ENCODE measurements at regions not wholly inside any gene's neighbourhood (a gene's known extent, or its start where the extent isn't known, plus 50 kb on each side); places are given as distances from the start of the nearest gene placed in this dataset.
"Not testable (repeated sequence)": the region's sequence is repeated elsewhere in the genome, so short reads cannot be mapped to it uniquely, and the experiment has no call there.

DNA sequence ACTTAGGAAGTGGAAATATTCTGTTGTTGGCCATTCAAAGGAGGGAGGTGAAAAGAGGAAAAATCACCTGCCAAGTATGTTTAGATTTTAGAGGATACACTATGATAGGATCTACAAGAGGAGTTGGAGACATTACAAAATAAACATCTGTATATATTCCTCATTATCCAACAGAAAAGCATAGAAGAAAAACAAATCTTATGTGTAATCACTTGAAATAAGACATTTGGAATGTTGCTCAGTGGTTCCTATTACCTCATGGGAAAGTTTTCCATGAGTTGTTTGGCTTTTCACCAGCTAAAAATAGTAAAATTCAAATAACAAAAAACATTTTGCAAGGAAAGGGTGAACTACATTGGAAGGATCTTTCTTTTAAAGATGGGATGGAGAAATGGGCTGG, 76.7 kb upstream of the CARMIL1 start:
- intact Hi-C loops (cut with DNase I, micrococcal nuclease), result no loop called here
- Mint-ChIP-seq H3K27me3 (peaks cover 10% of the 10 kb centered on the region), H3K4me1 (no peaks in the 10 kb centered on the region), H3K36me3 (ENCODE audit: low read depth) (peaks cover 2% of the 10 kb centered on the region), H3K4me3 (no peak overlapping the region), H3K9me3 (ENCODE audit: low read depth) (peaks cover 7% of the 10 kb centered on the region), H3K27ac (no peak overlapping the region)
- ChIA-PET POLR2A (no interaction called here), CTCF (no interaction called here)
- ATAC-seq (no peak), DNase-seq (no peak)

GRCh38 chr6:25205629-25206028, 73.5 kb upstream of the CARMIL1 start:
- H3K4me3 Mint-ChIP-seq, result no peak overlapping the region
- no peak overlapping the region for H3K27ac Mint-ChIP-seq
- CTCF ChIA-PET, result interaction anchor here (1.7 kb wide), 1 partner anchor 18 kb away, joined by 4 read pairs; no protein-coding TSS in a partner anchor
- no peak for DNase-seq
- H3K27me3 Mint-ChIP-seq, result peaks cover 18% of the 10 kb centered on the region
- peaks cover 3% of the 10 kb centered on the region for H3K36me3 Mint-ChIP-seq (ENCODE audit: low read depth)
- POLR2A ChIA-PET, result no interaction called here
- H3K9me3 Mint-ChIP-seq (ENCODE audit: low read depth), result peaks cover 15% of the 10 kb centered on the region
- intact Hi-C loops (cut with DNase I, micrococcal nuclease), result no loop called here
- no peaks in the 10 kb centered on the region for H3K4me1 Mint-ChIP-seq
- no peak for ATAC-seq

GRCh38 chr6:25207453-25208155, 71.6 kb upstream of the CARMIL1 start:
- peaks cover 18% of the 10 kb centered on the region for H3K27me3 Mint-ChIP-seq
- POLR2A ChIA-PET; ATAC-seq; CTCF ChIA-PET; H3K27ac Mint-ChIP-seq; H3K4me1 Mint-ChIP-seq; intact Hi-C loops (cut with DNase I, micrococcal nuclease); H3K36me3 Mint-ChIP-seq (ENCODE audit: low read depth); H3K4me3 Mint-ChIP-seq; DNase-seq: not testable (repeated sequence)
- H3K9me3 Mint-ChIP-seq (ENCODE audit: low read depth), result peaks cover 15% of the 10 kb centered on the region

DNA sequence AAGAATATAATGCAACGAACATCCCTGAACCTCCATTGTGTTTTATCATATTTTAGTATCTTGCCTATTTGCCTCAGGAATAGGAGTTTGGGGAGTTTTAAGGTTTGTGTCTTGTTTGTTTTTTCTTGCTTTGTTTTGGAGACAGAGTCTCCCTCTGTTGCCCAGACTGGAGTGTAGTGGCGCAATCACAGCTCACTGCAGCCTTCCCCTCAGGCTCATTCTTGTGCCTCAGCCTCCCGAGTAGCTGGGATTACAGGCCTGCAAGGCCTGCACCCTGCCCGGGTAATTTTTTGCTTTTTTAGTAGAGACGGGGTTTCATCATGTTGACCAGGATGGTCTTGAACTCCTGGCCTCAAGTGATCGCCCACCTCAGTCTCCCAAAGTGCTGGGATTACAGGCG, 63.3 kb upstream of the CARMIL1 start:
- Mint-ChIP-seq H3K9me3 (ENCODE audit: low read depth) (no peaks in the 10 kb centered on the region), H3K27me3 (no peaks in the 10 kb centered on the region), H3K4me1 (no peaks in the 10 kb centered on the region), H3K27ac (no peak overlapping the region), H3K36me3 (ENCODE audit: low read depth) (no peaks in the 10 kb centered on the region), H3K4me3 (no peak overlapping the region)
- ATAC-seq (no peak), DNase-seq (no peak)
- POLR2A ChIA-PET, result no interaction called here
- intact Hi-C loops (cut with DNase I, micrococcal nuclease), result no loop called here
- CTCF ChIA-PET, result interaction anchor here (0.5 to 1.4 kb wide), 2 partner anchors 42 to 341 kb away, joined by 3 to 4 read pairs; no protein-coding TSS in a partner anchor

- no peak overlapping the region for H3K4me3 Mint-ChIP-seq
- ChIA-PET POLR2A (no interaction called here), CTCF (interaction anchor here (1.1 to 1.3 kb wide), 3 partner anchors 48 to 339 kb away, joined by 3 read pairs; no protein-coding TSS in a partner anchor)
- no peak overlapping the region for H3K27ac Mint-ChIP-seq
- no peaks in the 10 kb centered on the region for H3K4me1 Mint-ChIP-seq
- ATAC-seq, result no peak
- intact Hi-C loops (cut with DNase I, micrococcal nuclease), result no loop called here
- no peaks in the 10 kb centered on the region for H3K36me3 Mint-ChIP-seq (ENCODE audit: low read depth)
- no peaks in the 10 kb centered on the region for H3K9me3 Mint-ChIP-seq (ENCODE audit: low read depth)
- no peak for DNase-seq
- H3K27me3 Mint-ChIP-seq, result no peaks in the 10 kb centered on the region
These were observed 61.9 kb upstream of the CARMIL1 start for GRCh38 chr6:25217302-25217701.

- H3K4me3 Mint-ChIP-seq, result no peak overlapping the region
- DNase-seq (no peak), ATAC-seq (no peak)
- CTCF ChIA-PET, result interaction anchor here (1.2 to 1.5 kb wide), 3 partner anchors 48 to 384 kb away, joined by 3 to 5 read pairs (median 3); no protein-coding TSS in a partner anchor
- no peaks in the 10 kb centered on the region for H3K9me3 Mint-ChIP-seq (ENCODE audit: low read depth)
- intact Hi-C loops (cut with DNase I, micrococcal nuclease), result no loop called here
- H3K36me3 Mint-ChIP-seq (ENCODE audit: low read depth), result no peaks in the 10 kb centered on the region
- POLR2A ChIA-PET, result no interaction called here
- no peaks in the 10 kb centered on the region for H3K27me3 Mint-ChIP-seq
- no peaks in the 10 kb centered on the region for H3K4me1 Mint-ChIP-seq
- H3K27ac Mint-ChIP-seq, result no peak overlapping the region
These were observed 61.3 kb upstream of the CARMIL1 start for GRCh38 chr6:25217829-25218228.

GRCh38 chr6:25218346-25218745, 60.8 kb upstream of the CARMIL1 start:
- H3K27ac Mint-ChIP-seq, result no peak overlapping the region
- DNase-seq (no peak), ATAC-seq (no peak)
- intact Hi-C loops (cut with DNase I, micrococcal nuclease), result no loop called here
- H3K4me1 Mint-ChIP-seq, result no peaks in the 10 kb centered on the region
- H3K9me3 Mint-ChIP-seq (ENCODE audit: low read depth), result no peaks in the 10 kb centered on the region
- H3K36me3 Mint-ChIP-seq (ENCODE audit: low read depth), result no peaks in the 10 kb centered on the region
- ChIA-PET POLR2A (no interaction called here), CTCF (interaction anchor here (1.2 to 1.5 kb wide), 3 partner anchors 47 to 384 kb away, joined by 3 to 5 read pairs (median 3); no protein-coding TSS in a partner anchor)
- no peak overlapping the region for H3K4me3 Mint-ChIP-seq
- H3K27me3 Mint-ChIP-seq, result no peaks in the 10 kb centered on the region

DNA sequence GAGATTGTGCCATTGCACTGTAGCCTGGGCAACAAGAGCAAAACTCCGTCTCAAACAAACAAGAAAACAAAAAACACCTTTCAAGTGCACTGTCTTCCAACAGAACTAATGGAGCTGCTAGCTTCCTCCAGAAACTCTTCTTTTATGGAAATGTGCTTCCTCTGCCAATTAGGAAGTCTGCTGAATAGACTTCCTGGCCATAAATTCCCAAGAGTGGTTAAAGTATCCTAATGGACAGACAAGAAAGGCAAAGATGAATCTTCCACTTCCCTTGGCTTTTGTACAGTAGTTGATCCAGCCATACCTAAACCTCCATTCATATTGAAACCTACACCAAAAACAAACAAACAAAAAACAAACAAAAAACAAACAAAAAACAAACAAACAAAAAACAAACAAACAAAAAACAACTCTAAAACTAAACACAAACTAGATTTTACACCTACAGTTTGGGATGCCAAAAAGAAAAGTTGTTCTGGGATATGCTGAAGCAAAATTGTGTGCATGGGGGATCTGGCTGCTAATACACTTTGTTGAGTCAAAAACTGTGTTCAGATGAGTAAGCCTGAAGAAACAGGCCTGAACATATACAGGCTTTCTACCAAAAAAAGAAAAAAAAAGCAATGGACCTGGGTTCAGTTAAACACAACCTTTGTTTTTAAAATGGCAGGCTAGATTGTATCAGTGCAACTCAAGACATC, 59.8 kb upstream of the CARMIL1 start:
- peaks cover 8% of the 10 kb centered on the region for H3K27me3 Mint-ChIP-seq
- no peak for ATAC-seq
- peaks cover 9% of the 10 kb centered on the region for H3K4me1 Mint-ChIP-seq
- POLR2A ChIA-PET, result no interaction called here
- intact Hi-C loops (cut with DNase I, micrococcal nuclease), result no loop called here
- H3K36me3 Mint-ChIP-seq (ENCODE audit: low read depth), result no peaks in the 10 kb centered on the region
- no peak overlapping the region for H3K4me3 Mint-ChIP-seq
- CTCF ChIA-PET, result interaction anchor here (1.1 to 3.1 kb wide), 5 partner anchors 8 to 383 kb away, joined by 3 to 12 read pairs (median 5); no protein-coding TSS in a partner anchor
- H3K9me3 Mint-ChIP-seq (ENCODE audit: low read depth), result no peaks in the 10 kb centered on the region
- DNase-seq, result no peak
- no peak overlapping the region for H3K27ac Mint-ChIP-seq

DNA sequence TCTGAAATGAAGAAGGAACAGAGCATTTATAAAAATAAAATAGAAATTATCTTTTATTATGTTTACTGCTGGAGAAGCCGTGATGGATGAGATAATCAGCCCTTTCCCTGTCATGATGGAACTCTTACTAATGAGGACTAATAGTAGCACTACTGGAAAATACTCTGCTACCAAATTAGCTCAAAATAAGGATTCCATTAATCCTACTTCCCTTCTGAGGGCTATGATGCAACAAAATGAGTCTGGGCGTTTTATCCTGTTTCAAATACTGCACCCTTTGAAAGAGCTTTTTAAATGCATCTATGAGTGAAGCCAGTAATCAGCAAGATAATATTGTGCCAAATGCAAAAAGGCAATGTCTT, 59.3 kb upstream of the CARMIL1 start:
- POLR2A ChIA-PET, result no interaction called here
- no peak for DNase-seq

GRCh38 chr6:25220857-25221256, 58.3 kb upstream of the CARMIL1 start:
- peaks cover 10% of the 10 kb centered on the region for H3K27me3 Mint-ChIP-seq
- no peaks in the 10 kb centered on the region for H3K36me3 Mint-ChIP-seq (ENCODE audit: low read depth)
- ATAC-seq, result no peak
- H3K4me1 Mint-ChIP-seq, result peaks cover 9% of the 10 kb centered on the region
- intact Hi-C loops (cut with DNase I, micrococcal nuclease), result loop anchor here in 1 of 2 experiments (5.0 kb wide), 1 partner anchor 496 kb away; no protein-coding TSS in a partner anchor
- POLR2A ChIA-PET, result no interaction called here
- CTCF ChIA-PET, result interaction anchor here (0.5 to 3.1 kb wide), 7 partner anchors 10 to 658 kb away, joined by 3 to 12 read pairs (median 5); no protein-coding TSS in a partner anchor
- no peak overlapping the region for H3K4me3 Mint-ChIP-seq
- H3K9me3 Mint-ChIP-seq (ENCODE audit: low read depth), result no peaks in the 10 kb centered on the region
- no peak for DNase-seq
- H3K27ac Mint-ChIP-seq, result no peak overlapping the region

More for the DNA sequence above, 59.3 kb upstream of the CARMIL1 start:
- ATAC-seq, result no peak
- intact Hi-C loops (cut with DNase I, micrococcal nuclease), result loop anchor here in 1 of 2 experiments (5.0 kb wide), 1 partner anchor 497 kb away; no protein-coding TSS in a partner anchor
- peaks cover 9% of the 10 kb centered on the region for H3K4me1 Mint-ChIP-seq
- H3K36me3 Mint-ChIP-seq (ENCODE audit: low read depth), result no peaks in the 10 kb centered on the region
- H3K27ac Mint-ChIP-seq, result no peak overlapping the region
- CTCF ChIA-PET, result interaction anchor here (1.1 to 3.1 kb wide), 4 partner anchors 9 to 367 kb away, joined by 3 to 12 read pairs (median 5); no protein-coding TSS in a partner anchor
- peaks cover 8% of the 10 kb centered on the region for H3K27me3 Mint-ChIP-seq
- no peak overlapping the region for H3K4me3 Mint-ChIP-seq
- H3K9me3 Mint-ChIP-seq (ENCODE audit: low read depth), result no peaks in the 10 kb centered on the region

DNA sequence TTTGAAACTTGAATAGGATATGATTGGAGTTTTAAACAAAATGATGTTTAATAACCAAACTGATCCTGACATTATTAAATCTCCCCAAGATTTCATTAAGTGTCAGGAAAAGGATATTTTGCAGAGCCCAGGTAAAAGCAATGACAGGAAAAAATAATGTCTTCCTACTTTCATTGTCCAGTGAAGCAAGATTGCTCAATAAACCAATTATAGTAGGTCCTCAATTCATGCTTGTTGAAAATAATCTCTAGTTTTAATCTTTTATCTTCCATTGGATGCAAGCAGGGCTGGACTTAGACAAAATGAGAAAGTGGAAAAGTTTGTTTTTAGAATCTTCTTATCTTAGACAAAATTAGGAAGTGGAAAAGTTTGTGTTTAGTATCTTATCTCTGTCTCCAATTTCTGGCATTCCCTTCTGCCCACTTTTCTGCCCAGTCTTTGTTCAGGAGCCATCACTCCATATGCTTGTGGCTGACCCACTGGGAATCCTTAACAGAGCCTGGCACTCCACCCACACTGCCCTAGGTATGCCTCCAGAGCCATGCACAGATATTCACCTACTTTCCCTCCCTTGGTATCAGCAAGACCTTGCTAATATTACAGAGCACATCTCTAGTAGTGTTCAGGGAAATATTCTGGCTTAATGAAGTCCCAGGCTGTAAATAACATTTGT, 57.0 kb upstream of the CARMIL1 start:
- ATAC-seq, result no peak
- Mint-ChIP-seq H3K27me3 (peaks cover 10% of the 10 kb centered on the region), H3K4me3 (no peak overlapping the region), H3K9me3 (ENCODE audit: low read depth) (no peaks in the 10 kb centered on the region), H3K4me1 (peaks cover 9% of the 10 kb centered on the region), H3K36me3 (ENCODE audit: low read depth) (no peaks in the 10 kb centered on the region), H3K27ac (no peak overlapping the region)
- DNase-seq, result no peak
- CTCF ChIA-PET, result interaction anchor here (0.5 to 3.1 kb wide), 22 partner anchors 8 to 496 kb away, joined by 3 to 43 read pairs (median 5); partner anchors contain the start of gene CARMIL1
- POLR2A ChIA-PET, result interaction anchor here (0.7 kb wide), 1 partner anchor 799 kb away, joined by 4 read pairs; no protein-coding TSS in a partner anchor
- intact Hi-C loops (cut with DNase I, micrococcal nuclease), result loop anchor here in 1 of 2 experiments (2.0 to 5.0 kb wide), 2 partner anchors 43 to 495 kb away; no protein-coding TSS in a partner anchor
